ENCODE measurements at regions not wholly inside any gene's neighbourhood (a gene's known extent, or its start where the extent isn't known, plus 50 kb on each side); places are given as distances from the start of the nearest gene placed in this dataset.

GRCh38 chr2:7931808-7932207, 750.0 kb upstream of the ID2 start:
- TF ChIP-seq CTCF (IDR thresholded peaks at IDR 0.05; ENCODE audit: low read depth, low read length) = no peak
- TF ChIP-seq MAX (IDR thresholded peaks at IDR 0.05; ENCODE audit: low read depth, low read length) = no peak
- TF ChIP-seq POLR2A (IDR thresholded peaks at IDR 0.05; ENCODE audit: extremely low read depth, insufficient read length) = no peak
- TF ChIP-seq MYC (IDR thresholded peaks at IDR 0.05; ENCODE audit: low read depth, low read length) = no peak
- no peak for DNase-seq (ENCODE audit: low read depth)
- no peak overlapping the region for H3K4me3 ChIP-seq (ENCODE audit: low read depth, low read length)

- TF ChIP-seq POLR2A (IDR thresholded peaks at IDR 0.05; ENCODE audit: extremely low read depth, insufficient read length) (no peak), MYC (IDR thresholded peaks at IDR 0.05; ENCODE audit: low read depth, low read length) (no peak), MAX (IDR thresholded peaks at IDR 0.05; ENCODE audit: low read depth, low read length) (no peak), CTCF (IDR thresholded peaks at IDR 0.05; ENCODE audit: low read depth, low read length) (no peak)
Measured at GRCh38 chr2:7933672-7934071, 748.2 kb upstream of the ID2 start.

GRCh38 chr2:7934476-7934875, 747.4 kb upstream of the ID2 start:
- DNase-seq (ENCODE audit: low read depth) = no peak
- no peak overlapping the region for H3K4me3 ChIP-seq (ENCODE audit: low read depth, low read length)
- TF ChIP-seq MAX (IDR thresholded peaks at IDR 0.05; ENCODE audit: low read depth, low read length) (no peak), MYC (IDR thresholded peaks at IDR 0.05; ENCODE audit: low read depth, low read length) (no peak), CTCF (IDR thresholded peaks at IDR 0.05; ENCODE audit: low read depth, low read length) (no peak), POLR2A (IDR thresholded peaks at IDR 0.05; ENCODE audit: extremely low read depth, insufficient read length) (no peak)

More at GRCh38 chr2:7933672-7934071, 748.2 kb upstream of the ID2 start:
- DNase-seq (ENCODE audit: low read depth) = no peak
- no peak overlapping the region for H3K4me3 ChIP-seq (ENCODE audit: low read depth, low read length)

- no peak for DNase-seq (ENCODE audit: low read depth)
- no peak for TF ChIP-seq POLR2A (IDR thresholded peaks at IDR 0.05; ENCODE audit: extremely low read depth, insufficient read length)
- TF ChIP-seq MAX (IDR thresholded peaks at IDR 0.05; ENCODE audit: low read depth, low read length) = no peak
- H3K4me3 ChIP-seq (ENCODE audit: low read depth, low read length) = no peak overlapping the region
Measured at GRCh38 chr2:7937082-7937481, 744.8 kb upstream of the ID2 start.

GRCh38 chr2:7940723-7941122, 741.1 kb upstream of the ID2 start:
- TF ChIP-seq POLR2A (IDR thresholded peaks at IDR 0.05; ENCODE audit: extremely low read depth, insufficient read length) = no peak
- no peak for TF ChIP-seq CTCF (IDR thresholded peaks at IDR 0.05; ENCODE audit: low read depth, low read length)
- no peak for TF ChIP-seq MAX (IDR thresholded peaks at IDR 0.05; ENCODE audit: low read depth, low read length)
- TF ChIP-seq MYC (IDR thresholded peaks at IDR 0.05; ENCODE audit: low read depth, low read length) = no peak
- no peak for DNase-seq (ENCODE audit: low read depth)
- no peak overlapping the region for H3K4me3 ChIP-seq (ENCODE audit: low read depth, low read length)

GRCh38 chr2:7943446-7943845, 738.4 kb upstream of the ID2 start:
- TF ChIP-seq CTCF (IDR thresholded peaks at IDR 0.05; ENCODE audit: low read depth, low read length) (no peak), MAX (IDR thresholded peaks at IDR 0.05; ENCODE audit: low read depth, low read length) (no peak), POLR2A (IDR thresholded peaks at IDR 0.05; ENCODE audit: extremely low read depth, insufficient read length) (no peak), MYC (IDR thresholded peaks at IDR 0.05; ENCODE audit: low read depth, low read length) (no peak)
- no peak overlapping the region for H3K4me3 ChIP-seq (ENCODE audit: low read depth, low read length)
- peak; percentile 4 for DNase-seq (ENCODE audit: low read depth)

All from NB4 (cell line).